Spleen (tissue), 7 donors: ENCODE measurements at regions not wholly inside any gene's neighbourhood (a gene's known extent, or its start where the extent isn't known, plus 50 kb on each side); places are given as distances from the start of the nearest gene placed in this dataset.

Experiments used
- CTCF ChIP-seq, 11 experiments: fragments of 200-600 bp in 7 of 11; fragments of 450-650 bp in 4 of 11; sonication (generic) in 4 of 11; IDR thresholded peaks in 8 of 11; conservative IDR thresholded peaks in 3 of 11; 1 replicate in 7 of 11; 2 replicates in 4 of 11; pipeline versions ENCODE4 v1.4.0 to v1.8.0; 2016 to 2021; ENCODE audit warnings: antibody characterized with exemption in 11 of 11, inconsistent platforms in 4 of 11, mild to moderate bottlenecking in 1 of 11
- POLR2A ChIP-seq, 3 donors: fragments of 450-650 bp; IDR thresholded peaks; one replicate each; pipeline ENCODE4 v1.5.1; 2017; ENCODE audit warnings: antibody characterized with exemption in 3 of 3, mild to moderate bottlenecking in 1 of 3
- POLR2AphosphoS5 ChIP-seq, 3 donors: sonication (generic); formaldehyde crosslinking; IDR thresholded peaks; one replicate each; pipeline ENCODE4 v1.5.1; 2017; ENCODE audit warnings: antibody characterized with exemption in 3 of 3
- donor health status: DM: no; HTN: no; CAD: no; lungs with moderate emphysema.
- donor health status: DM: no; HTN: no; CAD: no.
- donor health status: DM: no; HTN: no; CAD: no.

- TF ChIP-seq CTCF (IDR thresholded peaks at IDR 0.05 in 8 of 11, conservative IDR thresholded peaks at IDR 0.05 in 3 of 11) (no peak), POLR2A (IDR thresholded peaks at IDR 0.05) (no peak), POLR2AphosphoS5 (IDR thresholded peaks at IDR 0.05) (no peak)
These were observed 438.3 kb downstream of the RAPGEF2 start for GRCh38 chr4:159541143-159541542.
